ENCODE measurements at regions not wholly inside any gene's neighbourhood (a gene's known extent, or its start where the extent isn't known, plus 50 kb on each side); places are given as distances from the start of the nearest gene placed in this dataset.

- Histone ChIP-seq H3K9me3 (no peaks in the 10 kb centered on the region), H3K4me3 (no peak overlapping the region), H3K4me1 (no peaks in the 10 kb centered on the region), H3K27me3 (no peaks in the 10 kb centered on the region), H3K27ac (no peak overlapping the region), H3K36me3 (no peaks in the 10 kb centered on the region)
- DNase-seq, result no peak
- intact Hi-C loops (cut with DNase I; ENCODE audit: low total_unique reads), result no loop called here
- in situ Hi-C loops (cut with MboI; ENCODE audit: low pct_ligation_motif_present in 1 of 4, low pct_unique_long_range_greater_than_20kb in 1 of 4, low sequenced_read_pairs in 3 of 4), result no loop called here
- WGBS, 2 donors (ENCODE audit: low coverage in 1 of 2), result 81 to 86% methylated on average over 2 of the region's 2 CpGs
- TF ChIP-seq POLR2AphosphoS5 (IDR thresholded peaks at IDR 0.05), result no peak
- no peak for TF ChIP-seq POLR2A (IDR thresholded peaks at IDR 0.05)
- no peak for TF ChIP-seq EP300 (IDR thresholded peaks at IDR 0.05; ENCODE audit: low read depth)
- TF ChIP-seq, protein P1, sequence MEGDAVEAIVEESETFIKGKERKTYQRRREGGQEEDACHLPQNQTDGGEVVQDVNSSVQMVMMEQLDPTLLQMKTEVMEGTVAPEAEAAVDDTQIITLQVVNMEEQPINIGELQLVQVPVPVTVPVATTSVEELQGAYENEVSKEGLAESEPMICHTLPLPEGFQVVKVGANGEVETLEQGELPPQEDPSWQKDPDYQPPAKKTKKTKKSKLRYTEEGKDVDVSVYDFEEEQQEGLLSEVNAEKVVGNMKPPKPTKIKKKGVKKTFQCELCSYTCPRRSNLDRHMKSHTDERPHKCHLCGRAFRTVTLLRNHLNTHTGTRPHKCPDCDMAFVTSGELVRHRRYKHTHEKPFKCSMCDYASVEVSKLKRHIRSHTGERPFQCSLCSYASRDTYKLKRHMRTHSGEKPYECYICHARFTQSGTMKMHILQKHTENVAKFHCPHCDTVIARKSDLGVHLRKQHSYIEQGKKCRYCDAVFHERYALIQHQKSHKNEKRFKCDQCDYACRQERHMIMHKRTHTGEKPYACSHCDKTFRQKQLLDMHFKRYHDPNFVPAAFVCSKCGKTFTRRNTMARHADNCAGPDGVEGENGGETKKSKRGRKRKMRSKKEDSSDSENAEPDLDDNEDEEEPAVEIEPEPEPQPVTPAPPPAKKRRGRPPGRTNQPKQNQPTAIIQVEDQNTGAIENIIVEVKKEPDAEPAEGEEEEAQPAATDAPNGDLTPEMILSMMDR (IDR thresholded peaks at IDR 0.05), result no peak
Measured at GRCh38 chr4:11120435-11120834, 308.3 kb downstream of the HS3ST1 start.

DNA sequence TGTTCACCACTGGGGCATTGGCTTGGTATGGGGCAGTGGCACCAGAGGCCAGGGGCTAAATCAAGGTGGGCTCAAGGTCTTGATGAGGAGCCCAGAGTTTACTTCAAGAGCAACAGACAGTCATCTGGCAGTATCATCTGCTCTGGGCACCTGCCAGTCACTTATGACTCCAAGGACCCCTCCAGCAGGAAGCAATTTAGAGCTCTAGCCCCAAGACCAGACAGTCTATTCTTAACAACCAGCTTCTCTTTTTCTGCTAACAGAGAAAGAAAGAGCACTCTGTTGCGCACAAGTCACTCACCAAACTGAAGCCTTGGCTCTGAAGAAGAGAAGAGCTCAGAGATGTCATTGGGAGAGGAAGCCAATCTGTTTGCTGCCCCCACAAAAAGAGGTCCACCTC, 309.2 kb downstream of the HS3ST1 start:
- DNase-seq, result no peak
- intact Hi-C loops (cut with DNase I; ENCODE audit: low total_unique reads), result no loop called here
- TF ChIP-seq POLR2A (IDR thresholded peaks at IDR 0.05), result no peak
- TF ChIP-seq EP300 (IDR thresholded peaks at IDR 0.05; ENCODE audit: low read depth), result no peak
- no peaks in the 10 kb centered on the region for H3K9me3 ChIP-seq
- no peak overlapping the region for H3K4me3 ChIP-seq
- in situ Hi-C loops (cut with MboI; ENCODE audit: low pct_ligation_motif_present in 1 of 4, low pct_unique_long_range_greater_than_20kb in 1 of 4, low sequenced_read_pairs in 3 of 4), result no loop called here
- WGBS, 2 donors (ENCODE audit: low coverage in 1 of 2), result 100% methylated on average over 1 of the region's 1 CpG; no CpG with 5 or more reads in 1 of the 2 donors
- H3K27ac ChIP-seq, result no peak overlapping the region
- no peaks in the 10 kb centered on the region for H3K36me3 ChIP-seq
- no peaks in the 10 kb centered on the region for H3K4me1 ChIP-seq
- H3K27me3 ChIP-seq, result no peaks in the 10 kb centered on the region

DNA sequence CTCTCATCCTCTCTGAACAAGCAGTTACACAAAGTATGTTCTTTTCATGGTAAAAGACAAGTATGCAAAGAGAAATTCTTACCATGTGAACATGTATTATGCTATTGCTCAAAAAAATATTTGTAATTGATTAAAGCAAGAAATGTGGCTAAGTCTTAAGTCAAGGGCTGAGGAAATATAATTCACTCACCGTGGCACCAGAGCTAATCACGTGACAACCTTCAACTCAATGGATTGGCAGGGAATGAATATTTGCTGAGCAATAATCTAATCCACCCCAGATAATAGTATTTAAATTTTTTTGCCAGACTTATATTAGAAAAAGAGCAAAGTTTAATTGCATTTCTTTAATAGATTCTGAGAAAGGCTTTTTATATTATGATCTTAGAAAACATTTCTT, 310.2 kb downstream of the HS3ST1 start:
- Histone ChIP-seq H3K27me3 (no peaks in the 10 kb centered on the region), H3K4me1 (no peaks in the 10 kb centered on the region), H3K4me3 (no peak overlapping the region), H3K9me3 (no peaks in the 10 kb centered on the region), H3K27ac (no peak overlapping the region), H3K36me3 (no peaks in the 10 kb centered on the region)
- in situ Hi-C loops (cut with MboI; ENCODE audit: low pct_ligation_motif_present in 1 of 4, low pct_unique_long_range_greater_than_20kb in 1 of 4, low sequenced_read_pairs in 3 of 4) (no loop called here), intact Hi-C loops (cut with DNase I; ENCODE audit: low total_unique reads) (no loop called here)
- no peak for DNase-seq
- TF ChIP-seq POLR2A (IDR thresholded peaks at IDR 0.05), result no peak
- TF ChIP-seq, protein P1 (IDR thresholded peaks at IDR 0.05), result no peak
- WGBS, 2 donors (ENCODE audit: low coverage in 1 of 2), result 64% methylated on average over 2 of the region's 2 CpGs

DNA sequence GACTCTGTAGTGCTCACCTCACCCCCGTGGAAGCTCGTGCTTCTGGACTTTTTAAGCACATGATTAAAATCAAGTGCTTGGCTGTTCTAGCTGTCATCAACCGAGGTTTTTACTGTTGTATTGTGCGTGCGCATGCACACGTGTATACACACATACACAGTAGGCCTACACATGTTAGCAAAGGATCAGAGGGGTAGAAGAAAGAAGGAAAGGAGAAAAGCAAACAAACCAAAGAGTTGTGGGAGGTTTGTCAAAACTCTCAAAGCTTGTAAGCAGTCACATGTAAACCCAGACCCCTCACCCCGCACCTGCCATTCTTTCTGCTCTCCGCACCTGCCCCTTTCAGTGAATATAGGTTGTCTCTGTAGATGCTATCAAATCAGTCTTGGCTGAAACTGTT, 311.8 kb downstream of the HS3ST1 start:
- intact Hi-C loops (cut with DNase I; ENCODE audit: low total_unique reads), result no loop called here
- TF ChIP-seq EP300 (IDR thresholded peaks at IDR 0.05; ENCODE audit: low read depth) (no peak), POLR2A (IDR thresholded peaks at IDR 0.05) (no peak), POLR2AphosphoS5 (IDR thresholded peaks at IDR 0.05) (no peak)
- TF ChIP-seq, protein P1 (IDR thresholded peaks at IDR 0.05), result no peak
- in situ Hi-C loops (cut with MboI; ENCODE audit: low pct_ligation_motif_present in 1 of 4, low pct_unique_long_range_greater_than_20kb in 1 of 4, low sequenced_read_pairs in 3 of 4), result no loop called here

DNA sequence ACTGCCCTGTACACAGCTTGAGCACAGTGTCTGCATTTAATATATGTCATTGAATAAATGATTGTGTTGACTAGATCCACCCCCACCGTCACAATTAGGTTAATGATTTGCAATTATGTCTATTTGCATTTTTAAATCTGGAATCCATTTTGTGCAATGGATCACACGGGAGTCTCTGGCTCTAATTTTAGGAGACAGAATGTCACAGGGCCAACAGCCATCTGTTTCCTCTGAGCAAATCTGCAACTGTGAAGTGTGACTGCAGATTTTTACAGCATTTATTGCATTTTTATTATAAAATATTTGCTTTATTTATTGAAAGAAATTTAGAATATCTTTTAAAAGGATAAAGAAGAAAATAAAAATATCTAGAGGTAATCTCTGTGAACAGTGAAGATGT, 316.8 kb downstream of the HS3ST1 start:
- no peak overlapping the region for H3K27ac ChIP-seq
- WGBS, 2 donors (ENCODE audit: low coverage in 1 of 2), result 44 to 63% methylated on average over 1 to 2 of the region's 2 CpGs
- no peaks in the 10 kb centered on the region for H3K9me3 ChIP-seq
- DNase-seq, result no peak
- in situ Hi-C loops (cut with MboI; ENCODE audit: low pct_ligation_motif_present in 1 of 4, low pct_unique_long_range_greater_than_20kb in 1 of 4, low sequenced_read_pairs in 3 of 4) (no loop called here), intact Hi-C loops (cut with DNase I; ENCODE audit: low total_unique reads) (no loop called here)
- H3K4me3 ChIP-seq, result no peak overlapping the region
- H3K4me1 ChIP-seq, result no peaks in the 10 kb centered on the region
- no peaks in the 10 kb centered on the region for H3K27me3 ChIP-seq
- no peaks in the 10 kb centered on the region for H3K36me3 ChIP-seq
- TF ChIP-seq POLR2A (IDR thresholded peaks at IDR 0.05) (no peak), POLR2AphosphoS5 (IDR thresholded peaks at IDR 0.05) (no peak), EP300 (IDR thresholded peaks at IDR 0.05; ENCODE audit: low read depth) (no peak)
- TF ChIP-seq, protein P1 (IDR thresholded peaks at IDR 0.05), result no peak

More for the DNA sequence above, 311.8 kb downstream of the HS3ST1 start:
- Histone ChIP-seq H3K36me3 (no peaks in the 10 kb centered on the region), H3K4me3 (no peak overlapping the region), H3K27ac (no peak overlapping the region), H3K9me3 (no peaks in the 10 kb centered on the region), H3K27me3 (no peaks in the 10 kb centered on the region), H3K4me1 (no peaks in the 10 kb centered on the region)
- no peak for DNase-seq
- WGBS, 2 donors (ENCODE audit: low coverage in 1 of 2), result 73 to 76% methylated on average over 6 to 8 of the region's 8 CpGs
